Prostate gland (tissue), 2 donors: ENCODE measurements at regions not wholly inside any gene's neighbourhood (a gene's known extent, or its start where the extent isn't known, plus 50 kb on each side); places are given as distances from the start of the nearest gene placed in this dataset.

Source experiments
- DNase-seq: peaks from one replicate; pipeline ENCODE4 v3.0.0-alpha.2; 2019; ENCODE audit warnings: low spot score
- H3K27ac ChIP-seq, 2 donors: fragments of 200-600 bp; sonication (generic); 2 replicates each; pipeline ENCODE4 v1.5.1; 2017 to 2019
- H3K27me3 ChIP-seq: fragments of 200-600 bp; sonication (generic); replicated peaks from 2 replicates; pipeline ENCODE4 v1.5.1; 2019; ENCODE audit not compliant: insufficient read depth
- H3K36me3 ChIP-seq, 2 donors: fragments of 200-600 bp; sonication (generic); 1 replicate in 1 of 2; 2 replicates in 1 of 2; pipeline versions ENCODE4 v1.5.1 to v1.8.1; 2017 to 2019
- H3K4me1 ChIP-seq: fragments of 200-600 bp; sonication (generic); replicated peaks from 2 replicates; pipeline ENCODE4 v1.5.1; 2019
- H3K4me3 ChIP-seq, 2 donors: fragments of 200-600 bp; sonication (generic); 2 replicates each; pipeline ENCODE4 v1.5.1; 2017 to 2019
- H3K9me3 ChIP-seq: fragments of 200-600 bp; sonication (generic); 2 replicates; pipeline ENCODE4 v1.5.1; 2017
- CTCF ChIP-seq, 4 experiments: fragments of 200-600 bp in 2 of 4; fragments of 450-650 bp in 2 of 4; sonication (generic) in 2 of 4; IDR thresholded peaks; 1 replicate in 3 of 4; 2 replicates in 1 of 4; pipeline ENCODE4 v1.5.1; 2016 to 2019; ENCODE audit warnings: antibody characterized with exemption in 4 of 4, mild to moderate bottlenecking in 2 of 4, moderate library complexity in 2 of 4
- POLR2A ChIP-seq: fragments of 450-650 bp; IDR thresholded peaks from one replicate; pipeline ENCODE4 v1.6.1; 2016; ENCODE audit warnings: antibody characterized with exemption, mild to moderate bottlenecking
- POLR2AphosphoS5 ChIP-seq: sonication (generic); formaldehyde crosslinking; IDR thresholded peaks from one replicate; pipeline ENCODE4 v1.6.1; 2017; ENCODE audit warnings: antibody characterized with exemption
- WGBS: methylation state at CpG from one replicate; pipeline ENCODE4 v1.1.5; 2018; 5-methylcytosine and 5-hydroxymethylcytosine counted together
- intact Hi-C: fragments of 100-400 bp; cut with DNase I; formaldehyde crosslinking; loops from one replicate; pipeline ENCODE4 v1.14.2; 2022

GRCh38 chr10:34008656-34009055, 674.2 kb upstream of the NRP1 start:
- intact Hi-C loops = no loop called here
- no peaks in the 10 kb centered on the region for H3K9me3 ChIP-seq
- H3K27ac ChIP-seq = no peak overlapping the region
- TF ChIP-seq CTCF (IDR thresholded peaks at IDR 0.05) = no peak
- TF ChIP-seq POLR2A = no peak
- no peak for TF ChIP-seq POLR2AphosphoS5
- no peaks in the 10 kb centered on the region for H3K36me3 ChIP-seq
- H3K4me1 ChIP-seq = no peaks in the 10 kb centered on the region
- H3K4me3 ChIP-seq = no peak overlapping the region
- WGBS = 100% methylated on average over 1 of the region's 1 CpG
- H3K27me3 ChIP-seq = no peaks in the 10 kb centered on the region
- no peak for DNase-seq

GRCh38 chr10:34006471-34006870, 672.0 kb upstream of the NRP1 start:
- 69% methylated on average over 5 of the region's 5 CpGs for WGBS
- intact Hi-C loops = no loop called here
- Histone ChIP-seq H3K36me3 (no peaks in the 10 kb centered on the region), H3K27ac (no peak overlapping the region), H3K9me3 (no peaks in the 10 kb centered on the region), H3K27me3 (no peaks in the 10 kb centered on the region), H3K4me1 (no peaks in the 10 kb centered on the region), H3K4me3 (no peak overlapping the region)
- TF ChIP-seq POLR2AphosphoS5 = no peak
- TF ChIP-seq CTCF (IDR thresholded peaks at IDR 0.05) = no peak
- TF ChIP-seq POLR2A = no peak
- DNase-seq = no peak

- Histone ChIP-seq H3K36me3 (no peaks in the 10 kb centered on the region), H3K4me3 (no peak overlapping the region), H3K27me3 (no peaks in the 10 kb centered on the region), H3K9me3 (no peaks in the 10 kb centered on the region), H3K27ac (no peak overlapping the region), H3K4me1 (no peaks in the 10 kb centered on the region)
- 89% methylated on average over 7 of the region's 7 CpGs for WGBS
- intact Hi-C loops = no loop called here
- TF ChIP-seq POLR2A (no peak), CTCF (IDR thresholded peaks at IDR 0.05) (no peak), POLR2AphosphoS5 (no peak)
- DNase-seq = no peak
Measured at GRCh38 chr10:34003561-34003960, 669.1 kb upstream of the NRP1 start.

GRCh38 chr10:34002896-34003295, 668.4 kb upstream of the NRP1 start:
- no peaks in the 10 kb centered on the region for H3K9me3 ChIP-seq
- intact Hi-C loops = no loop called here
- no peak overlapping the region for H3K27ac ChIP-seq
- no peaks in the 10 kb centered on the region for H3K4me1 ChIP-seq
- WGBS = 90% methylated on average over 3 of the region's 3 CpGs
- H3K27me3 ChIP-seq = no peaks in the 10 kb centered on the region
- H3K36me3 ChIP-seq = no peaks in the 10 kb centered on the region
- no peak for DNase-seq
- no peak overlapping the region for H3K4me3 ChIP-seq
- TF ChIP-seq POLR2AphosphoS5 (no peak), CTCF (IDR thresholded peaks at IDR 0.05) (no peak), POLR2A (no peak)

- H3K27me3 ChIP-seq = no peaks in the 10 kb centered on the region
- no peak overlapping the region for H3K4me3 ChIP-seq
- no peak overlapping the region for H3K27ac ChIP-seq
- TF ChIP-seq POLR2AphosphoS5 (no peak), CTCF (IDR thresholded peaks at IDR 0.05) (no peak), POLR2A (no peak)
- H3K4me1 ChIP-seq = no peaks in the 10 kb centered on the region
- WGBS = 92% methylated on average over 5 of the region's 5 CpGs
- no peaks in the 10 kb centered on the region for H3K36me3 ChIP-seq
- DNase-seq = no peak
- H3K9me3 ChIP-seq = no peaks in the 10 kb centered on the region
- intact Hi-C loops = no loop called here
Measured at GRCh38 chr10:34001831-34002230, 667.4 kb upstream of the NRP1 start.
